Neural cell (in vitro differentiated cells): ENCODE measurements at regions not wholly inside any gene's neighbourhood (a gene's known extent, or its start where the extent isn't known, plus 50 kb on each side); places are given as distances from the start of the nearest gene placed in this dataset.

Source experiments
- H2AFZ ChIP-seq: fragments of 200-600, 300-800 bp; sonication (generic), shearing (Covaris generic); 2 replicates; pipeline ENCODE4 v1.6.0; 2014; ENCODE audit warnings: low read depth, mild to moderate bottlenecking, antibody characterized with exemption, low read length, moderate library complexity
- H3F3A ChIP-seq: fragments of 200-600 bp; shearing (Covaris generic); 2 replicates; pipeline ENCODE4 v1.6.1; 2016; ENCODE audit warnings: mild to moderate bottlenecking, moderate library complexity, mixed read lengths, antibody characterized with exemption, low read length; ENCODE audit not compliant: insufficient read depth, poor library complexity, severe bottlenecking
- H3K27ac ChIP-seq: fragments of 200-600, 300-800 bp; sonication (generic), shearing (Covaris generic); 2 replicates; pipeline ENCODE4 v1.5.1; 2014; ENCODE audit warnings: mild to moderate bottlenecking, low read length, moderate library complexity
- H3K27me3 ChIP-seq: fragments of 300-800, 200-600 bp; sonication (generic), shearing (Covaris generic); 2 replicates; pipeline ENCODE4 v1.6.0; 2014; ENCODE audit warnings: mild to moderate bottlenecking, low read depth, low read length, moderate library complexity; ENCODE audit not compliant: insufficient read depth
- H3K36me3 ChIP-seq: fragments of 300-800, 200-600 bp; sonication (generic), shearing (Covaris generic); 2 replicates; pipeline ENCODE4 v1.5.1; 2014; ENCODE audit warnings: mild to moderate bottlenecking, antibody characterized with exemption, low read length, moderate library complexity; ENCODE audit not compliant: insufficient read depth
- H3K4me2 ChIP-seq: fragments of 300-800, 200-600 bp; sonication (generic), shearing (Covaris generic); 2 replicates; pipeline ENCODE4 v1.6.0; 2014; ENCODE audit warnings: mild to moderate bottlenecking, low read length
- H3K4me3 ChIP-seq: fragments of 300-800, 200-600 bp; sonication (generic), shearing (Covaris generic); 2 replicates; pipeline ENCODE4 v1.5.1; 2014; ENCODE audit warnings: mild to moderate bottlenecking, low read length, moderate library complexity
- H3K79me2 ChIP-seq: fragments of 200-600 bp; shearing (Covaris generic); replicated peaks from 2 replicates; pipeline ENCODE4 v1.6.0; 2014; ENCODE audit warnings: mild to moderate bottlenecking, low read length, moderate library complexity; ENCODE audit not compliant: insufficient read depth
- H3K9ac ChIP-seq: fragments of 300-800, 200-600 bp; sonication (generic), shearing (Covaris generic); 2 replicates; pipeline ENCODE4 v1.6.1; 2016; ENCODE audit warnings: mild to moderate bottlenecking, low read length, mixed read lengths
- H3K9me2 ChIP-seq: fragments of 200-600 bp; shearing (Covaris generic); 2 replicates; pipeline ENCODE4 v1.6.1; 2016; ENCODE audit warnings: mild to moderate bottlenecking, low read length, mixed read lengths; ENCODE audit not compliant: insufficient read depth
- H3K9me3 ChIP-seq: fragments of 200-600, 300-800 bp; sonication (generic), shearing (Covaris generic); 2 replicates; pipeline ENCODE4 v1.6.1; 2016; ENCODE audit warnings: mild to moderate bottlenecking, mixed run types, low read length, moderate library complexity, mixed read lengths
- H4K20me1 ChIP-seq: fragments of 200-600 bp; shearing (Covaris generic); 2 replicates; pipeline ENCODE4 v1.6.1; 2016; ENCODE audit warnings: mild to moderate bottlenecking, mixed run types; ENCODE audit not compliant: insufficient read depth
- CTCF ChIP-seq: fragments of 450-650 bp; IDR thresholded peaks from 2 replicates; pipeline ENCODE4 v1.5.1; 2014; ENCODE audit warnings: antibody characterized with exemption, mild to moderate bottlenecking, moderate library complexity; ENCODE audit not compliant: poor library complexity, severe bottlenecking
- EP300 ChIP-seq: fragments of 450-650 bp; conservative IDR thresholded peaks from 2 replicates; pipeline ENCODE4 v1.6.1; 2014; ENCODE audit warnings: antibody characterized with exemption, mild to moderate bottlenecking, moderate library complexity; ENCODE audit not compliant: poor library complexity, severe bottlenecking
- EZH2 ChIP-seq: fragments of 200-600, 300-800 bp; shearing (Covaris generic), sonication (generic); IDR thresholded peaks from 2 replicates; pipeline ENCODE4 v1.6.1; 2014; ENCODE audit warnings: antibody characterized with exemption, low read length, borderline replicate concordance, mild to moderate bottlenecking; ENCODE audit not compliant: insufficient read depth, poor library complexity, severe bottlenecking
- MXI1 ChIP-seq: fragments of 450-650 bp; conservative IDR thresholded peaks from 2 replicates; pipeline ENCODE4 v1.6.1; 2014; ENCODE audit warnings: antibody characterized with exemption, mild to moderate bottlenecking; ENCODE audit not compliant: poor library complexity, severe bottlenecking
- POLR2AphosphoS5 ChIP-seq: IDR thresholded peaks from 2 replicates; pipeline ENCODE4 v1.6.1; 2012
- RAD21 ChIP-seq: fragments of 450-650 bp; conservative IDR thresholded peaks from 2 replicates; pipeline ENCODE4 v1.6.1; 2014; ENCODE audit warnings: antibody characterized with exemption, mild to moderate bottlenecking, moderate library complexity
- REST ChIP-seq: IDR thresholded peaks from 2 replicates; pipeline ENCODE4 v1.6.1; 2012; ENCODE audit warnings: borderline replicate concordance
- SMC3 ChIP-seq: fragments of 450-650 bp; conservative IDR thresholded peaks from 2 replicates; pipeline ENCODE4 v1.6.1; 2014; ENCODE audit warnings: antibody characterized with exemption, mild to moderate bottlenecking, moderate library complexity; ENCODE audit not compliant: poor library complexity
- TAF1 ChIP-seq: IDR thresholded peaks from 2 replicates; pipeline ENCODE4 v1.6.1; 2012; ENCODE audit warnings: low read depth

GRCh38 chr2:30041884-30042283, 104.9 kb upstream of the YPEL5 start:
- no peak for TF ChIP-seq EZH2
- no peak for TF ChIP-seq SMC3
- no peak for TF ChIP-seq RAD21
- no peak for TF ChIP-seq TAF1
- no peak for TF ChIP-seq CTCF
- TF ChIP-seq POLR2AphosphoS5: no peak
- TF ChIP-seq REST: no peak
- no peak for TF ChIP-seq MXI1
- no peak for TF ChIP-seq EP300
- Histone ChIP-seq H3K4me3 (no peak overlapping the region), H3K4me2 (no peak overlapping the region), H3F3A (no peaks in the 10 kb centered on the region), H2AFZ (no peak overlapping the region), H3K9me3 (no peaks in the 10 kb centered on the region), H3K79me2 (no peaks in the 10 kb centered on the region), H3K27ac (no peak overlapping the region), H3K36me3 (no peaks in the 10 kb centered on the region), H3K9me2 (no peaks in the 10 kb centered on the region), H4K20me1 (no peaks in the 10 kb centered on the region), H3K27me3 (no peaks in the 10 kb centered on the region), H3K9ac (no peak overlapping the region)

- H2AFZ ChIP-seq: no peak overlapping the region
- TF ChIP-seq MXI1 (no peak), EP300 (no peak), POLR2AphosphoS5 (no peak), EZH2 (no peak), SMC3 (no peak), REST (no peak), CTCF (no peak), TAF1 (no peak), RAD21 (no peak)
- no peak overlapping the region for H3K4me3 ChIP-seq
- H3K9me3 ChIP-seq: no peaks in the 10 kb centered on the region
- no peaks in the 10 kb centered on the region for H3F3A ChIP-seq
- no peaks in the 10 kb centered on the region for H3K36me3 ChIP-seq
- H3K27ac ChIP-seq: no peak overlapping the region
- H3K79me2 ChIP-seq: no peaks in the 10 kb centered on the region
- H3K9me2 ChIP-seq: no peaks in the 10 kb centered on the region
- H3K9ac ChIP-seq: no peak overlapping the region
- H3K4me2 ChIP-seq: no peak overlapping the region
- H3K27me3 ChIP-seq: no peaks in the 10 kb centered on the region
- no peaks in the 10 kb centered on the region for H4K20me1 ChIP-seq
Measured at GRCh38 chr2:30046396-30046795, 100.4 kb upstream of the YPEL5 start.
